Transverse colon (tissue), 4 donors: ENCODE measurements at regions not wholly inside any gene's neighbourhood (a gene's known extent, or its start where the extent isn't known, plus 50 kb on each side); places are given as distances from the start of the nearest gene placed in this dataset.

ENCODE experiments used
- DNase-seq: peaks from one replicate; pipeline ENCODE4 v3.0.0-alpha.2; 2019
- H3K27ac ChIP-seq, 4 donors: fragments of 200-600 bp; sonication (generic); 2 replicates each; pipeline ENCODE4 v1.5.1; 2016 to 2018; ENCODE audit warnings: inconsistent platforms in 4 of 4
- H3K27me3 ChIP-seq: fragments of 200-600 bp; sonication (generic); 2 replicates; pipeline ENCODE4 v1.5.1; 2017; ENCODE audit warnings: inconsistent platforms
- H3K36me3 ChIP-seq, 4 donors: fragments of 200-600 bp; sonication (generic); 2 replicates each; pipeline ENCODE4 v1.5.1; 2017 to 2019; ENCODE audit warnings: inconsistent platforms in 4 of 4
- H3K4me1 ChIP-seq, 4 donors: fragments of 200-600 bp; sonication (generic); 2 replicates each; pipeline ENCODE4 v1.5.1; 2017 to 2020; ENCODE audit warnings: inconsistent platforms in 4 of 4
- H3K4me3 ChIP-seq, 4 donors: fragments of 200-600 bp; sonication (generic); 1 replicate in 1 of 4; 2 replicates in 3 of 4; pipeline versions ENCODE4 v1.5.1 to v1.6.1; 2017 to 2019; ENCODE audit warnings: inconsistent platforms in 4 of 4
- H3K9me3 ChIP-seq, 2 donors: fragments of 200-600 bp; sonication (generic); 2 replicates each; pipeline ENCODE4 v1.5.1; 2017 to 2019; ENCODE audit warnings: inconsistent platforms in 2 of 2
- CTCF ChIP-seq, 5 experiments: fragments of 200-600 bp in 3 of 5; fragments of 450-650 bp in 2 of 5; sonication (generic) in 3 of 5; IDR thresholded peaks; 1 replicate in 2 of 5; 2 replicates in 3 of 5; pipeline ENCODE4 v1.5.1; 2016 to 2017; ENCODE audit warnings: antibody characterized with exemption in 5 of 5, inconsistent platforms in 3 of 5, mild to moderate bottlenecking in 2 of 5, moderate library complexity in 1 of 5
- EP300 ChIP-seq: sonication (generic); formaldehyde crosslinking; IDR thresholded peaks from one replicate; pipeline ENCODE4 v1.6.1; 2017; ENCODE audit warnings: antibody characterized with exemption, low read depth
- POLR2A ChIP-seq: fragments of 450-650 bp; IDR thresholded peaks from one replicate; pipeline ENCODE4 v1.6.1; 2016; ENCODE audit warnings: antibody characterized with exemption, mild to moderate bottlenecking, moderate library complexity
- POLR2AphosphoS5 ChIP-seq, 3 donors: sonication (generic); formaldehyde crosslinking; IDR thresholded peaks; one replicate each; pipeline ENCODE4 v1.6.1; 2016; ENCODE audit warnings: antibody characterized with exemption in 3 of 3
- WGBS, 2 donors: methylation state at CpG; one replicate each; pipeline ENCODE4 v1.1.5; 2018; ENCODE audit warnings: low coverage in 1 of 2; 5-methylcytosine and 5-hydroxymethylcytosine counted together
- in situ Hi-C, 4 donors: fragments of 200-750 bp; cut with MboI; loops; one replicate each; pipeline versions ENCODE4 v1.15.0 to v1.15.1; 2017; ENCODE audit warnings: low sequenced_read_pairs in 3 of 4, low pct_ligation_motif_present in 1 of 4, low pct_unique_long_range_greater_than_20kb in 1 of 4
- intact Hi-C: fragments of 100-400 bp; cut with DNase I; formaldehyde crosslinking; loops from one replicate; pipeline ENCODE4 v1.15.1; 2023; ENCODE audit warnings: low total_unique reads

DNA sequence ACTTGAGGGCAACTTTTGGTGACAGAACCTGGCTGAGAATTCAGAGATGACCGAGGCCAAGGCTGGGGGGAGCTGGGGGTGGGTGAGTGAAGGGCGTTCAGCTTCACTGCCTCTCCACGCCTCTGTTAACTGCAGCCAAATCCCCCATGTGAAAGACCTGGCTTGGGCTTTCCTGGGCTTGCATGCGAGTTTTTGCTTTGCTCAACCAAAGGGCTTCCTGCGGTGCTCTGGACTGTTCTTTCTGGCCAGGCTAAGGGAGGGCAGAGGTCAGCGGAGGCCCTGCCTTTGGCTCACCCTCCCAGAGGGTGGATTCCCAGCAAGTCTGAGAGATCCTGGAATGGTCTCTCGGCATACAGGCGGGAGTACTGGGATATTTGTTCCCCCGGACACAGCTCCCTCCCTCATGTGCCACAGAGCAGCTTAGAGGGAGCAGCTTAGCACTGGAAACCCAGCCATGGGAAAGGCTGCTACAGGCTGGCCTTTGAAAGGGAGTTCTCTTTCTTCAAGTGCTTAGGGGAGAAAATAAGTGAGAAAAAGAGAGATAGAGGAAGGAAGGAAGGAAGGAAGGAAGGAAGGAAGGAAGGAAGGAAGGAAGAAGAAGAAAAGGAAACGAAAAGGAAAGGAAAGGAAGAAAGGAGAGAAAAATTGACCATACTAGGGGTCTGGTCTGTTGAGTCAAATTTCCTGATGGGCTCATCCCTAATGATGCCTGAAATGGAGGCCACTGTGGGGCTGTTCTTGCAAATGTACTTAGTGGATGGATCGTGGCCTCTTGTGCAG lies 158.8 kb downstream of the FGF18 start:
- intact Hi-C loops (no loop called here), in situ Hi-C loops (no loop called here)
- Histone ChIP-seq H3K9me3 (no peaks in the 10 kb centered on the region), H3K36me3 (no peaks in the 10 kb centered on the region), H3K27me3 (no peaks in the 10 kb centered on the region), H3K4me3 (no peak overlapping the region), H3K27ac (peak overlapping the region in 3 of 4 donors; percentile 32 to 43 (median 33)), H3K4me1 (no peaks in the 10 kb centered on the region)
- TF ChIP-seq POLR2AphosphoS5 (IDR thresholded peaks at IDR 0.05) = no peak
- no peak for TF ChIP-seq POLR2A
- no peak for TF ChIP-seq CTCF (IDR thresholded peaks at IDR 0.05)
- TF ChIP-seq EP300 = no peak
- 46 to 83% methylated on average over 4 to 9 of the region's 11 CpGs for WGBS, 2 donors
- DNase-seq = no peak

DNA sequence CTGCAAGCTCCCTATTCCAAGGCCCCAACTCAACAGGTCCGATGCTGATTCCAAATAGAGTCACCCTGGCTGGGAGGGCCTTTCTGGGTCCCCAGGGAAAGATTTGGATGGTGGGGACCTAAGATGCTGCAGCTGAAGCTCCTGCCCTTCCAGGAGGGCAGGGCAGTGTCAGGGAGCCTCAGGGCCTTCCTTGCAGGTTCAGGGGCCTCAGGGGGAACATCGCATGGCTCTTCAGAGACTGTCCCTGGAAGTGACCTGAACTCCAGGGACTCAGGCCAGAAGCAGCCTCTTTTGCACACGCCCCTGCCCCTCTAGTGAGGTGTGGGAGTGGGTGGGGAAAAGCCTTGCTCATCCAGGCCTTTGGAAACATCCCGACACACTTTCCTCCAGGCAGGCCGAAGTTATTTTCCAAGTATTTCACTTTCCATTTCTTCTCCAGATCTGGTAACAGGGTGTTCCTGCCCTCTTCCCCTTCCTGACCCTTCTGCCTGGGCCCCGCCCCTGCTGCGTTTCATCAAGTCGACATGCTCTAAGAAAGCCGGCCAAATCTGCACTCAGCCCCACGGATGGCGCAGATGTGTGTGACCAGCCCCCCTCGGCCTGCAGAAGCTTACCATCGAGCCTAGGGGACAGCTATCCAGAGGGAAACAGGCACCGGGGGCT lies 159.5 kb downstream of the FGF18 start:
- no peaks in the 10 kb centered on the region for H3K27me3 ChIP-seq
- no peaks in the 10 kb centered on the region for H3K9me3 ChIP-seq
- no peak for TF ChIP-seq POLR2A
- H3K4me1 ChIP-seq = no peaks in the 10 kb centered on the region
- WGBS, 2 donors = 77% methylated on average over 14 of the region's 14 CpGs; no CpG with 5 or more reads in 1 of the 2 donors
- intact Hi-C loops (no loop called here), in situ Hi-C loops (no loop called here)
- no peaks in the 10 kb centered on the region for H3K36me3 ChIP-seq
- DNase-seq = no peak
- peak overlapping the region in 3 of 4 donors; percentile 32 to 43 (median 33) for H3K27ac ChIP-seq
- no peak overlapping the region for H3K4me3 ChIP-seq

- intact Hi-C loops = no loop called here
- no peak overlapping the region for H3K27ac ChIP-seq
Observed at GRCh38 chr5:171579976-171580411, 160.5 kb downstream of the FGF18 start.

GRCh38 chr5:171580502-171581265 lies 161.2 kb downstream of the FGF18 start:
- no peak overlapping the region for H3K4me3 ChIP-seq
- H3K27ac ChIP-seq = no peak overlapping the region
- no peaks in the 10 kb centered on the region for H3K4me1 ChIP-seq
- DNase-seq = no peak
- no peak for TF ChIP-seq POLR2AphosphoS5 (IDR thresholded peaks at IDR 0.05)
- TF ChIP-seq EP300 = no peak
- TF ChIP-seq POLR2A = no peak
- no peak for TF ChIP-seq CTCF (IDR thresholded peaks at IDR 0.05)
- intact Hi-C loops = no loop called here
- in situ Hi-C loops = no loop called here
- H3K27me3 ChIP-seq = no peaks in the 10 kb centered on the region
- no peaks in the 10 kb centered on the region for H3K9me3 ChIP-seq
- H3K36me3 ChIP-seq = no peaks in the 10 kb centered on the region
- 47 to 60% methylated on average over 5 to 9 of the region's 9 CpGs for WGBS, 2 donors

More at GRCh38 chr5:171579976-171580411, 160.5 kb downstream of the FGF18 start:
- 58 to 75% methylated on average over 7 to 8 of the region's 8 CpGs for WGBS, 2 donors
- Histone ChIP-seq H3K4me1 (no peaks in the 10 kb centered on the region), H3K4me3 (no peak overlapping the region), H3K27me3 (no peaks in the 10 kb centered on the region), H3K36me3 (no peaks in the 10 kb centered on the region), H3K9me3 (no peaks in the 10 kb centered on the region)
- no peak for DNase-seq
- in situ Hi-C loops = no loop called here
- TF ChIP-seq CTCF (IDR thresholded peaks at IDR 0.05) (no peak), EP300 (no peak), POLR2A (no peak), POLR2AphosphoS5 (IDR thresholded peaks at IDR 0.05) (no peak)
